AG09319 (cell line): ENCODE measurements at regions not wholly inside any gene's neighbourhood (a gene's known extent, or its start where the extent isn't known, plus 50 kb on each side); places are given as distances from the start of the nearest gene placed in this dataset.

Source experiments
- DNase-seq: peaks from one replicate; pipeline ENCODE4 v3.0.0-alpha.2; 2010; ENCODE audit warnings: low read depth; ENCODE audit errors: extremely low read depth
- TF ChIP-seq, protein P1 (sequence below): IDR thresholded peaks from 2 replicates; pipeline ENCODE4 v1.5.1; 2011; ENCODE audit warnings: low read depth, mild to moderate bottlenecking, inconsistent platforms, low read length, moderate library complexity

DNA sequence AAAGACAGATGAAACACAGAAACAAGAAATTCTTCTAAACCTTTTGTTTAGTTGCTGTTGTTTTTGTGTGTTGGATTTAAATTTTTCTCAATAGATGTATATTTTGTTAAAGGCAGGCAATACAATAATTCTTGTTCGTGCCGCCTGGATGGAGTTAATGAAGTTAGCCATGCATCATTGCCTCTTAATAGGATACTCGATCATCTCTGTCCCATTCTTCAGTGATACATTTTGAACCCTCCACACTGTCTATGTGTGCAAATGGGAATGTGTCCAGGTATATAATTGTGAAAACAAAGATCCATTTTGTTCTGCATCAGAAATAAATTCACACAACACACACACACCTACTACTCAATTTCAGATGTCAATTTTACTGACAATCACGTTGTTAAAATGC lies 186.6 kb upstream of the ADAMTS16 start:
- TF ChIP-seq, protein P1, sequence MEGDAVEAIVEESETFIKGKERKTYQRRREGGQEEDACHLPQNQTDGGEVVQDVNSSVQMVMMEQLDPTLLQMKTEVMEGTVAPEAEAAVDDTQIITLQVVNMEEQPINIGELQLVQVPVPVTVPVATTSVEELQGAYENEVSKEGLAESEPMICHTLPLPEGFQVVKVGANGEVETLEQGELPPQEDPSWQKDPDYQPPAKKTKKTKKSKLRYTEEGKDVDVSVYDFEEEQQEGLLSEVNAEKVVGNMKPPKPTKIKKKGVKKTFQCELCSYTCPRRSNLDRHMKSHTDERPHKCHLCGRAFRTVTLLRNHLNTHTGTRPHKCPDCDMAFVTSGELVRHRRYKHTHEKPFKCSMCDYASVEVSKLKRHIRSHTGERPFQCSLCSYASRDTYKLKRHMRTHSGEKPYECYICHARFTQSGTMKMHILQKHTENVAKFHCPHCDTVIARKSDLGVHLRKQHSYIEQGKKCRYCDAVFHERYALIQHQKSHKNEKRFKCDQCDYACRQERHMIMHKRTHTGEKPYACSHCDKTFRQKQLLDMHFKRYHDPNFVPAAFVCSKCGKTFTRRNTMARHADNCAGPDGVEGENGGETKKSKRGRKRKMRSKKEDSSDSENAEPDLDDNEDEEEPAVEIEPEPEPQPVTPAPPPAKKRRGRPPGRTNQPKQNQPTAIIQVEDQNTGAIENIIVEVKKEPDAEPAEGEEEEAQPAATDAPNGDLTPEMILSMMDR = no peak
- DNase-seq = no peak

DNA sequence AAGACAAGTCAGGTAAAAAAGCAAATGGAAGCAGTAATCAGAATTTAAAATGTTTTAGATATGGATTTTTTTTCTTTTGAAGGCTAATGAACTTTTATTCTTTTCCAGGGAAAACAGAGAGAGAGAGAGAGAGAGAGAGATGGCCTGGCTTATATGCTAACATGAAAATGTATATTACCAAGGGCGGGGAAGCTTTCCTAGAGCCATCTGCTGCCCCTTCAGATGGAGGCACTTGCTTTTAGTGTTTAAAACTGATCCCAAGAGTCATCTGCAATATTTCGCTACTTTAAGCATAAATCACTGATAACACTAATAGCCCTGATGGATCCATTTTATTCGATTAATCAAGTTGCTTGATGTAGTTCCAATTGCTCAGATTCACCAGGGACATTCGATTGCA lies 186.1 kb upstream of the ADAMTS16 start:
- TF ChIP-seq, protein P1 = no peak
- DNase-seq = no peak

DNA sequence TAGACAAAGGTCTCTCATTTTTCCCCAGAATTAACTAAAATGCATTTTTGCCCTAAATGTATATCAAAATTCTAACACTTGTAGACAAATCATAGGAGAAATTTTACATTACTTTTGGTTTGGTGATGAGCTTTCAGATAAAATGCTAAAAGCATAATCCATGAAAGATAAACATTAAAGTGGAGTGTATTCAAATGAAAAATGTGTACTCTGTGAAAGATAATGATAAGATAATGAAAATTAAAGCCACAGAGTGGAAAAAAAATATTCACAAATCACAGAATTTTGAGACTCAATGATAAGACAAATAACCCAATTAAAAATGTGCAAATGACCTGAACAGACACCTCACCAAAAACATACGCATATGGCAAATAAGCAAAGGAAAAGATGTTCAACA lies 176.9 kb upstream of the ADAMTS16 start:
- TF ChIP-seq, protein P1 = no peak
- no peak for DNase-seq

DNA sequence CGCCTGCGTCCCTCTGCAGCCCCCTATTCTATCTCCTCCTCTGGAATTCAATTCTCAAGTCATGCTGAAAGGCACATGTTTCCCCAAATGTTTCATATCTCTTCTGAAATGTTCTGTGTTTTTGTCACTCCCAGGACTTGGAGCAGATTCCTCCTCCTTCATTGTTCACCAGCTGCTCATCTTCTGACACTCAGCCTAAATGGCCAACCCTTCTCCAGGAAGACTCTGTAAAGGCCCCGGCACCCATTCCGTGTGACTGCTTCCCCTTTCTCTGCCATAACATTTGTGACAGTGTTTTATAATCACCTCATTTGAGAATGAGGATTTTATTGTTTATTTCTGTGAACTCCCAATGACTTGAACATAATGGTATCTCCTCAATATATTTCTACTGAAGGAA lies 170.8 kb upstream of the ADAMTS16 start:
- DNase-seq = no peak

DNA sequence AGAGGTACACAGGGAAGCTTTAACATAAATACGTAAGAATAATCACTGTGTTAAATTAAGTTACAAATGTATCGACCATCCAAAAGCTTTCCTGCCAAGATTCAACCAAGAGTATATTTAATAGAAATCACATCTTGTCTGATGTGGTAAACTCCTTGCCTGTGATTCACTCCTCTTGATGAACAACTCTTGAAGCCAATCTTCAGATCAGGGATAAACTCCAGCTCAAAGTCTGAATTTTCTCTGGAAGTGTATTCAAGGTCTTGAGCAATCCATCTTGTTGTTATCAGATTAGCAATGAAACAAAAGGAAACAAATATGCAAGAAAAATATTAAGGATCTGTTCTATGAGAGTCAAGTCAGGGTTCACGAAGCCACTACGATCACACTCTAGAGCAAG lies 170.0 kb upstream of the ADAMTS16 start:
- TF ChIP-seq, protein P1 = no peak
- no peak for DNase-seq

More for the DNA sequence above, 170.8 kb upstream of the ADAMTS16 start:
- TF ChIP-seq, protein P1 = no peak

DNA sequence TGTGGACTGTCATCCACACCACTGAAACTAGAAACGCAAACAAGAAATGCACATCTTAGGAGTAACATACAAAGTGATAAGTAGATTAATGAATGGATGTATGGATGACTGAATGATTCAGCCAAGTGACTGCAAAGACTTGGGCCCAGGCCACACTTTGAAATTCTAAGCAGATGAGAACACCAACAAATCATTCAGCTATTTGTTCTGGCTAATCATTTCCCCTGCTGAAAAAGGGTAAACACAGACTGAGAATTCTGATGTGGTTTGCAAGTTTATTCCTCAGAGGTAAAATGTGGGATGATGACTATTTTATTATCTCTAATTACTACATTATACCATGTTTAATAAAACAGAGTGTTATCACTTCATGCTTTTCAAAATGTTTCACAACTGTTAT lies 163.2 kb upstream of the ADAMTS16 start:
- TF ChIP-seq, protein P1 = no peak
- DNase-seq = no peak

DNA sequence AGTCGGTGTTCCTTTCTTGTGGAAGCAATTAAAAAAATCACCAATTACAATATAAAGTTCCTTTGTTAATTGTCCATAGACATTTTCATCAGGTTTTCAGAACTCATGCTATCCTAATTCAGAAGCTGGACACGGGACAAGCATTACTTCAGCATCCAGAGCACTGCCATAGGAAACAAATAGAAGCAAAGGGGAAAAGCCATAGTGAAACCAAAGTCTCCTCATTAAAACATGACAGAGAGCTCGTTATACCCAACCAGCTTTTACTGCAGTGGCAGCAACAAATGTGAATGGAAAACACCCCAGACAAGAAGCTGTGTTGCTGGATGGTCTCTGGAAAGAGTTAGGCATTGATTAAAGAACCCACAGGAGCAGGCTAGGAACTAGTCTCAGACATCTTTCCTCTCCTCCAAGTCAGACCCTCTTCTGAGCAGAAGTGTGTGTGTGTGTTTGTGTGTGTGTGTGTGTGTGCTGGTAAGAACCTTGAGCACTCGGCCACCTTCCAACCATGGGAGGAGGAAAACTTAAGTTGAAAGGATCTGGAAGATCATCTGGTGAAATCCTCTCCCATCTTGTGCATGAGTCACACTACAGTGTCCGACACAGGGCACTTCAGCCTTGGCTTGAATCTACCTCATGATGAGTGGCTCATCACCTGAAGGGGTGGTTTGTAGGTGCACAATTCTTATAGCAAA lies 162.6 kb upstream of the ADAMTS16 start:
- DNase-seq = no peak
- TF ChIP-seq, protein P1 = no peak
